HUES6 (cell line): ENCODE measurements at regions not wholly inside any gene's neighbourhood (a gene's known extent, or its start where the extent isn't known, plus 50 kb on each side); places are given as distances from the start of the nearest gene placed in this dataset.

Source experiments
- H3K27ac ChIP-seq: 2 replicates; pipeline ENCODE4 v1.7.0; 2013; ENCODE audit warnings: low read depth, mild to moderate bottlenecking, low read length, inconsistent platforms
- H3K27me3 ChIP-seq: 2 replicates; pipeline ENCODE4 v1.6.1; 2013; ENCODE audit warnings: low read length; ENCODE audit not compliant: control insufficient read depth, insufficient read depth
- H3K36me3 ChIP-seq: 2 replicates; pipeline ENCODE4 v1.6.1; 2013; ENCODE audit warnings: low read length; ENCODE audit not compliant: control insufficient read depth, insufficient read depth
- H3K4me1 ChIP-seq: 2 replicates; pipeline ENCODE4 v1.6.1; 2013; ENCODE audit warnings: low read length; ENCODE audit not compliant: control insufficient read depth, insufficient read depth
- H3K4me3 ChIP-seq: 2 replicates; pipeline ENCODE4 v1.5.1; 2013; ENCODE audit warnings: low read depth, low read length
- H3K9ac ChIP-seq: one replicate; pipeline ENCODE4 v1.6.1; 2013; ENCODE audit warnings: mild to moderate bottlenecking, low read length
- H3K9me3 ChIP-seq: 2 replicates; pipeline ENCODE4 v1.6.1; 2013; ENCODE audit warnings: low read depth, low read length; ENCODE audit not compliant: control insufficient read depth, insufficient read depth

GRCh38 chr16:64008131-64008530 is 1113.7 kb downstream of the CDH11 start:
- Histone ChIP-seq H3K27ac (no peak overlapping the region), H3K4me3 (no peak overlapping the region), H3K9ac (no peak overlapping the region)

GRCh38 chr16:64004116-64004515 is 1117.7 kb downstream of the CDH11 start:
- no peaks in the 10 kb centered on the region for H3K27me3 ChIP-seq
- H3K9me3 ChIP-seq: no peaks in the 10 kb centered on the region
- no peaks in the 10 kb centered on the region for H3K4me1 ChIP-seq
- no peak overlapping the region for H3K4me3 ChIP-seq
- H3K27ac ChIP-seq: no peak overlapping the region
- H3K9ac ChIP-seq: no peak overlapping the region
- no peaks in the 10 kb centered on the region for H3K36me3 ChIP-seq

More at GRCh38 chr16:64008131-64008530, 1113.7 kb downstream of the CDH11 start:
- H3K9me3 ChIP-seq: 0 out of 2 replicates have a peak, but pooled peaks cover 3% of the 10 kb centered on the region
- H3K27me3 ChIP-seq: no peaks in the 10 kb centered on the region
- no peaks in the 10 kb centered on the region for H3K4me1 ChIP-seq
- H3K36me3 ChIP-seq: no peaks in the 10 kb centered on the region

- Histone ChIP-seq H3K9ac (no peak overlapping the region), H3K36me3 (no peaks in the 10 kb centered on the region), H3K4me3 (no peak overlapping the region), H3K27me3 (no peaks in the 10 kb centered on the region), H3K4me1 (no peaks in the 10 kb centered on the region), H3K27ac (no peak overlapping the region), H3K9me3 (no peaks in the 10 kb centered on the region)
Measured at GRCh38 chr16:63995025-63995424, 1126.8 kb downstream of the CDH11 start.

GRCh38 chr16:63983401-63983800 is 1138.5 kb downstream of the CDH11 start:
- H3K9me3 ChIP-seq: no peaks in the 10 kb centered on the region
- H3K27ac ChIP-seq: peak overlapping the region; percentile 66; the same call in 1 of the 2 replicates
- H3K4me3 ChIP-seq: peak overlapping the region; percentile 24; the same call in 1 of the 2 replicates
- H3K4me1 ChIP-seq: peaks cover 42% of the 10 kb centered on the region
- no peaks in the 10 kb centered on the region for H3K27me3 ChIP-seq
- H3K9ac ChIP-seq: peak overlapping the region; percentile 20
- no peaks in the 10 kb centered on the region for H3K36me3 ChIP-seq

GRCh38 chr16:63982741-63983140 is 1139.1 kb downstream of the CDH11 start:
- Histone ChIP-seq H3K9ac (no peak overlapping the region), H3K9me3 (no peaks in the 10 kb centered on the region), H3K27ac (peak overlapping the region; percentile 25; the same call in 1 of the 2 replicates), H3K36me3 (no peaks in the 10 kb centered on the region), H3K4me1 (peaks cover 48% of the 10 kb centered on the region), H3K4me3 (no peak overlapping the region), H3K27me3 (no peaks in the 10 kb centered on the region)

GRCh38 chr16:63982110-63982509 is 1139.8 kb downstream of the CDH11 start:
- H3K4me3 ChIP-seq: no peak overlapping the region
- no peaks in the 10 kb centered on the region for H3K9me3 ChIP-seq
- peaks cover 53% of the 10 kb centered on the region for H3K4me1 ChIP-seq

GRCh38 chr16:63981639-63982038 is 1140.2 kb downstream of the CDH11 start:
- no peak overlapping the region for H3K9ac ChIP-seq
- H3K4me1 ChIP-seq: peaks cover 55% of the 10 kb centered on the region
- no peaks in the 10 kb centered on the region for H3K27me3 ChIP-seq
- H3K4me3 ChIP-seq: no peak overlapping the region
- no peaks in the 10 kb centered on the region for H3K36me3 ChIP-seq
- peak overlapping the region; percentile 52; the same call in 1 of the 2 replicates for H3K27ac ChIP-seq
- H3K9me3 ChIP-seq: no peaks in the 10 kb centered on the region

More at GRCh38 chr16:63982110-63982509, 1139.8 kb downstream of the CDH11 start:
- Histone ChIP-seq H3K27ac (peak overlapping the region; percentile 52; the same call in 1 of the 2 replicates), H3K9ac (no peak overlapping the region), H3K27me3 (no peaks in the 10 kb centered on the region), H3K36me3 (no peaks in the 10 kb centered on the region)

GRCh38 chr16:63980763-63981162 is 1141.1 kb downstream of the CDH11 start:
- Histone ChIP-seq H3K9me3 (no peaks in the 10 kb centered on the region), H3K9ac (no peak overlapping the region), H3K27ac (peak overlapping the region; percentile 52; the same call in 1 of the 2 replicates), H3K4me1 (peaks cover 55% of the 10 kb centered on the region), H3K27me3 (no peaks in the 10 kb centered on the region), H3K36me3 (no peaks in the 10 kb centered on the region), H3K4me3 (no peak overlapping the region)

GRCh38 chr16:63978240-63978639 is 1143.6 kb downstream of the CDH11 start:
- Histone ChIP-seq H3K4me1 (peaks cover 45% of the 10 kb centered on the region), H3K9ac (peak overlapping the region; percentile 18), H3K4me3 (no peak overlapping the region), H3K9me3 (no peaks in the 10 kb centered on the region), H3K36me3 (no peaks in the 10 kb centered on the region), H3K27me3 (no peaks in the 10 kb centered on the region), H3K27ac (peak overlapping the region; percentile 54; the same call in 1 of the 2 replicates)

GRCh38 chr16:63976345-63976744 is 1145.5 kb downstream of the CDH11 start:
- H3K27ac ChIP-seq: no peak overlapping the region
- H3K4me1 ChIP-seq: peaks cover 27% of the 10 kb centered on the region
- H3K27me3 ChIP-seq: no peaks in the 10 kb centered on the region
- H3K4me3 ChIP-seq: no peak overlapping the region
- no peaks in the 10 kb centered on the region for H3K9me3 ChIP-seq
- no peak overlapping the region for H3K9ac ChIP-seq
- no peaks in the 10 kb centered on the region for H3K36me3 ChIP-seq

- Histone ChIP-seq H3K36me3 (no peaks in the 10 kb centered on the region), H3K9me3 (no peaks in the 10 kb centered on the region), H3K4me1 (peaks cover 20% of the 10 kb centered on the region), H3K9ac (no peak overlapping the region), H3K27me3 (no peaks in the 10 kb centered on the region), H3K27ac (no peak overlapping the region), H3K4me3 (no peak overlapping the region)
Measured at GRCh38 chr16:63975669-63976068, 1146.2 kb downstream of the CDH11 start.
